ENCODE measurements at regions not wholly inside any gene's neighbourhood (a gene's known extent, or its start where the extent isn't known, plus 50 kb on each side); places are given as distances from the start of the nearest gene placed in this dataset.

GRCh38 chr9:16031971-16032370 lies 479.1 kb downstream of the CCDC171 start:
- no peak for TF ChIP-seq CTCF (IDR thresholded peaks at IDR 0.05; ENCODE audit: extremely low read depth, missing control alignments)
- DNase-seq (ENCODE audit: low spot score) = no peak

- no peak for TF ChIP-seq CTCF (IDR thresholded peaks at IDR 0.05; ENCODE audit: extremely low read depth, missing control alignments)
- DNase-seq (ENCODE audit: low spot score) = no peak
Measured at GRCh38 chr9:16032799-16033198, 480.0 kb downstream of the CCDC171 start.

- TF ChIP-seq CTCF (IDR thresholded peaks at IDR 0.05; ENCODE audit: extremely low read depth, missing control alignments) = no peak
- DNase-seq (ENCODE audit: low spot score) = no peak
Measured at GRCh38 chr9:16033253-16033652, 480.4 kb downstream of the CCDC171 start.

- DNase-seq (ENCODE audit: low spot score) = no peak
- TF ChIP-seq CTCF (IDR thresholded peaks at IDR 0.05; ENCODE audit: extremely low read depth, missing control alignments) = no peak
Measured at GRCh38 chr9:16033921-16034691, 481.3 kb downstream of the CCDC171 start.

GRCh38 chr9:16039218-16039987 lies 486.6 kb downstream of the CCDC171 start:
- TF ChIP-seq CTCF (IDR thresholded peaks at IDR 0.05; ENCODE audit: extremely low read depth, missing control alignments) = peak; percentile 50
- no peak for DNase-seq (ENCODE audit: low spot score)

- no peak for TF ChIP-seq CTCF (IDR thresholded peaks at IDR 0.05; ENCODE audit: extremely low read depth, missing control alignments)
- no peak for DNase-seq (ENCODE audit: low spot score)
Measured at GRCh38 chr9:16039988-16040761, 487.3 kb downstream of the CCDC171 start.

Data from GM20000 (cell line).